Mesothelial cell of epicardium (in vitro differentiated cells): ENCODE measurements at regions not wholly inside any gene's neighbourhood (a gene's known extent, or its start where the extent isn't known, plus 50 kb on each side); places are given as distances from the start of the nearest gene placed in this dataset.

Source experiments
- DNase-seq, 2 experiments: peaks; one replicate each; pipeline ENCODE4 v3.0.0; 2021; ENCODE audit warnings: low spot score in 2 of 2; ENCODE audit not compliant: unreplicated experiment in 2 of 2
- H3K27ac Mint-ChIP-seq: 2 replicates; pipeline ENCODE4 v1.8.0; 2021; ENCODE audit warnings: mixed read lengths
- H3K27me3 Mint-ChIP-seq: 2 replicates; pipeline ENCODE4 v1.8.0; 2021; ENCODE audit warnings: low read depth, mixed read lengths
- H3K36me3 Mint-ChIP-seq: 2 replicates; pipeline ENCODE4 v1.8.0; 2021; ENCODE audit warnings: mixed read lengths
- H3K4me1 Mint-ChIP-seq: 2 replicates; pipeline ENCODE4 v1.8.0; 2021; ENCODE audit warnings: mixed read lengths
- H3K4me3 Mint-ChIP-seq: 2 replicates; pipeline ENCODE4 v1.8.0; 2021; ENCODE audit warnings: mild to moderate bottlenecking, moderate library complexity, mixed read lengths
- H3K9me3 Mint-ChIP-seq: 2 replicates; pipeline ENCODE4 v1.8.0; 2021; ENCODE audit warnings: mixed read lengths
- TF ChIP-seq, protein P1 (sequence below): fragments of 200-600 bp; sonication (generic); IDR thresholded peaks from one replicate; pipeline ENCODE4 v1.5.0; 2021; ENCODE audit warnings: antibody characterized with exemption; ENCODE audit not compliant: unreplicated experiment

GRCh38 chr18:55120896-55121295, 161.6 kb upstream of the CCDC68 start:
- TF ChIP-seq, protein P1, sequence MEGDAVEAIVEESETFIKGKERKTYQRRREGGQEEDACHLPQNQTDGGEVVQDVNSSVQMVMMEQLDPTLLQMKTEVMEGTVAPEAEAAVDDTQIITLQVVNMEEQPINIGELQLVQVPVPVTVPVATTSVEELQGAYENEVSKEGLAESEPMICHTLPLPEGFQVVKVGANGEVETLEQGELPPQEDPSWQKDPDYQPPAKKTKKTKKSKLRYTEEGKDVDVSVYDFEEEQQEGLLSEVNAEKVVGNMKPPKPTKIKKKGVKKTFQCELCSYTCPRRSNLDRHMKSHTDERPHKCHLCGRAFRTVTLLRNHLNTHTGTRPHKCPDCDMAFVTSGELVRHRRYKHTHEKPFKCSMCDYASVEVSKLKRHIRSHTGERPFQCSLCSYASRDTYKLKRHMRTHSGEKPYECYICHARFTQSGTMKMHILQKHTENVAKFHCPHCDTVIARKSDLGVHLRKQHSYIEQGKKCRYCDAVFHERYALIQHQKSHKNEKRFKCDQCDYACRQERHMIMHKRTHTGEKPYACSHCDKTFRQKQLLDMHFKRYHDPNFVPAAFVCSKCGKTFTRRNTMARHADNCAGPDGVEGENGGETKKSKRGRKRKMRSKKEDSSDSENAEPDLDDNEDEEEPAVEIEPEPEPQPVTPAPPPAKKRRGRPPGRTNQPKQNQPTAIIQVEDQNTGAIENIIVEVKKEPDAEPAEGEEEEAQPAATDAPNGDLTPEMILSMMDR, result no peak
- no peak for DNase-seq
- Mint-ChIP-seq H3K27ac (no peak overlapping the region), H3K36me3 (no peaks in the 10 kb centered on the region), H3K4me1 (no peaks in the 10 kb centered on the region), H3K9me3 (no peaks in the 10 kb centered on the region), H3K27me3 (no peaks in the 10 kb centered on the region), H3K4me3 (no peak overlapping the region)

DNA sequence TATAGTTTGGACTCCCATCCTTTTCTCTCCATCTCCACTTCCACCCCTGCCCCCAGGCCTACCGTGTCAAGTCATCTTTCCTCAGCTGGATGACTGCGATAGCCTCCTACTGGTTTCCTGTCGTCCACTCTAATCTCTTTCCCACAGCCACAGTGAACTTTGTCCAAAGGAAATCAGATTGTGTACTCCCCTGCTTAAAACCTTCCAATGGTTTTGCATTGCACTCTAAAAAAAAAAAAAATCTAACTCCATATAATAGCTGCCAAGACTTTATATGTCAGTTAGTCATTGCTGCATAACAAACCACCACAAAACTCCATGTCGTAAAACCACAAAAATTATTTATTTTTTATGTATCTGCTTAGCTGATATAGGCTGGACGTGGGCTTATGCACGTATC, 160.2 kb upstream of the CCDC68 start:
- H3K27ac Mint-ChIP-seq, result no peak overlapping the region
- TF ChIP-seq, protein P1, result no peak
- DNase-seq, result no peak
- no peak overlapping the region for H3K4me3 Mint-ChIP-seq
- H3K27me3 Mint-ChIP-seq, result no peaks in the 10 kb centered on the region
- no peaks in the 10 kb centered on the region for H3K36me3 Mint-ChIP-seq
- no peaks in the 10 kb centered on the region for H3K4me1 Mint-ChIP-seq
- no peaks in the 10 kb centered on the region for H3K9me3 Mint-ChIP-seq

GRCh38 chr18:55119016-55119415, 159.8 kb upstream of the CCDC68 start:
- Mint-ChIP-seq H3K27ac (no peak overlapping the region), H3K4me1 (no peaks in the 10 kb centered on the region), H3K27me3 (no peaks in the 10 kb centered on the region), H3K9me3 (no peaks in the 10 kb centered on the region), H3K36me3 (no peaks in the 10 kb centered on the region), H3K4me3 (no peak overlapping the region)
- TF ChIP-seq, protein P1, result no peak
- no peak for DNase-seq

DNA sequence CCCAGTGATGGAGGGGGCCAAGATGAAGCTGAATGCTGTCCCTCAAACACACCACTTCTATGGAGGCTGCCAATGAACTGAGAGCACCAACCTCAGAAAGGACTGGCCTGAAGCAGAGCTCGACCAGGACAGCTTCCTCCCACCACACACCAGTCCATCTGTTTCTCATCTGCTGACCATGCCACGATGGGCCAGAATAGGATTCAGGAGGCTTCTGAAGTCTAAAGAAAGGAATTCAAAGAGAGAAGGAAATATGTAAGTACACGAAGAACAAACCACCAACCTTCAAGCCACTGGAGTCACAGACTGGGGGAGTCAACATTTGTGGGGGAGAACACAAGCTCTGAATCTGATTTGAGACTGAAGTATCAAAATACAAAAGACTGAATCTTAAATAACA, 157.6 kb upstream of the CCDC68 start:
- TF ChIP-seq, protein P1, result no peak
- H3K4me3 Mint-ChIP-seq, result no peak overlapping the region
- H3K27ac Mint-ChIP-seq, result no peak overlapping the region
- H3K4me1 Mint-ChIP-seq, result no peaks in the 10 kb centered on the region
- no peaks in the 10 kb centered on the region for H3K36me3 Mint-ChIP-seq
- H3K27me3 Mint-ChIP-seq, result no peaks in the 10 kb centered on the region
- no peaks in the 10 kb centered on the region for H3K9me3 Mint-ChIP-seq
- DNase-seq, result no peak

- DNase-seq, result no peak
- TF ChIP-seq, protein P1, result no peak
- no peak overlapping the region for H3K27ac Mint-ChIP-seq
- H3K4me1 Mint-ChIP-seq, result no peaks in the 10 kb centered on the region
- no peaks in the 10 kb centered on the region for H3K9me3 Mint-ChIP-seq
- H3K4me3 Mint-ChIP-seq, result no peak overlapping the region
- no peaks in the 10 kb centered on the region for H3K27me3 Mint-ChIP-seq
- no peaks in the 10 kb centered on the region for H3K36me3 Mint-ChIP-seq
Measured at GRCh38 chr18:55115606-55116005, 156.3 kb upstream of the CCDC68 start.

DNA sequence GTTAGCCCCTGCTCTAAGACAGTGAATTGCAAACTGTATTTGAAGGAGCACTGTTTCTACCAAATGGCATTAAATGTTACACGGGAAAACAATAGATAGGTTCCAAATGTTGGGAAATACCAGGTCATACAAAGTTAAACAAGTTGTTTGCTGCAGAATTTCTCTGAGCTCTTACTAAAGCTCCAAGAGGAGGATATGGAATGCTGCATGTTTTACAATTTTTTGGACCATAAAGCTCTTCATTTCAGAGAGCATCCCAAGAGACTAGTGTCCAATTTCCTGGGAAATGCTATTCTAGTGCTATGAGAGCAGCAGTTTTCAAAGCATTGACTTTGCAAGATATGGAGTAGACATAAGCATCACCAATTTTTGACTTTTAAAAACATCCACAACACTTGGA, 155.6 kb upstream of the CCDC68 start:
- Mint-ChIP-seq H3K27me3 (no peaks in the 10 kb centered on the region), H3K4me3 (no peak overlapping the region), H3K9me3 (no peaks in the 10 kb centered on the region), H3K4me1 (no peaks in the 10 kb centered on the region), H3K36me3 (no peaks in the 10 kb centered on the region), H3K27ac (no peak overlapping the region)
- TF ChIP-seq, protein P1, result no peak
- no peak for DNase-seq
